CD14-positive monocyte (primary cell): ENCODE measurements at regions not wholly inside any gene's neighbourhood (a gene's known extent, or its start where the extent isn't known, plus 50 kb on each side); places are given as distances from the start of the nearest gene placed in this dataset.

Source experiments
- DNase-seq, 3 donors: peaks; one replicate each; pipeline ENCODE4 v3.0.0-alpha.2; 2011 to 2022
- H2AFZ ChIP-seq: 2 replicates; pipeline ENCODE4 v1.6.0; 2012; ENCODE audit warnings: mild to moderate bottlenecking, low read depth, low read length, inconsistent platforms; ENCODE audit not compliant: insufficient read depth, poor library complexity, severe bottlenecking
- H3K27ac ChIP-seq, 2 donors: 1 replicate in 1 of 2; 2 replicates in 1 of 2; pipeline ENCODE4 v1.5.1; 2012 to 2013; ENCODE audit warnings: low read length in 2 of 2, control low read depth in 1 of 2, inconsistent platforms in 1 of 2, low read depth in 1 of 2, mild to moderate bottlenecking in 1 of 2
- H3K27me3 ChIP-seq, 2 donors: one replicate each; pipeline versions ENCODE4 v1.6.0 to v1.6.1; 2011 to 2013; ENCODE audit warnings: low read length in 2 of 2; ENCODE audit not compliant: control insufficient read depth in 2 of 2, insufficient read depth in 2 of 2
- H3K36me3 ChIP-seq, 2 donors: replicated peaks in 1 of 2; 1 replicate in 1 of 2; 2 replicates in 1 of 2; pipeline versions ENCODE4 v1.5.1 to v1.6.1; 2012 to 2013; ENCODE audit warnings: low read length in 2 of 2, control low read depth in 1 of 2, inconsistent platforms in 1 of 2, mild to moderate bottlenecking in 1 of 2; ENCODE audit not compliant: insufficient read depth in 2 of 2, control insufficient read depth in 1 of 2
- H3K4me1 ChIP-seq, 2 donors: 1 replicate in 1 of 2; 2 replicates in 1 of 2; pipeline versions ENCODE4 v1.5.1 to v1.6.1; 2012 to 2013; ENCODE audit warnings: low read length in 2 of 2, control low read depth in 1 of 2, inconsistent platforms in 1 of 2, mild to moderate bottlenecking in 1 of 2, moderate library complexity in 1 of 2; ENCODE audit not compliant: insufficient read depth in 2 of 2, control insufficient read depth in 1 of 2
- H3K4me2 ChIP-seq: replicated peaks from 2 replicates; pipeline ENCODE3; 2012; ENCODE audit warnings: low read length, moderate library complexity, mild to moderate bottlenecking; ENCODE audit not compliant: poor library complexity, severe bottlenecking; ENCODE audit errors: extremely low read depth
- H3K4me3 ChIP-seq, 3 experiments: fragments of 200-600 bp in 1 of 3; sonication (generic) in 1 of 3; replicated peaks in 1 of 3; 1 replicate in 2 of 3; 2 replicates in 1 of 3; pipeline ENCODE4 v1.5.1; 2011 to 2013; ENCODE audit warnings: low read length in 3 of 3, mild to moderate bottlenecking in 3 of 3, control low read depth in 2 of 3, low read depth in 2 of 3, inconsistent platforms in 1 of 3, moderate library complexity in 1 of 3
- H3K79me2 ChIP-seq: 2 replicates; pipeline ENCODE4 v1.6.0; 2012; ENCODE audit warnings: mild to moderate bottlenecking, control low read depth, inconsistent platforms, low read length, moderate library complexity; ENCODE audit not compliant: insufficient read depth
- H3K9ac ChIP-seq: 2 replicates; pipeline ENCODE4 v1.6.0; 2017; ENCODE audit warnings: low read length, mild to moderate bottlenecking; ENCODE audit not compliant: insufficient read depth, poor library complexity, severe bottlenecking
- H3K9me3 ChIP-seq, 2 donors: replicated peaks in 1 of 2; 1 replicate in 1 of 2; 2 replicates in 1 of 2; pipeline versions ENCODE4 v1.5.1 to v1.6.1; 2012 to 2013; ENCODE audit warnings: low read length in 2 of 2, control low read depth in 1 of 2; ENCODE audit not compliant: control insufficient read depth in 1 of 2, insufficient read depth in 1 of 2
- H4K20me1 ChIP-seq: 2 replicates; pipeline ENCODE4 v1.6.0; 2012; ENCODE audit warnings: mild to moderate bottlenecking, low read length, control low read depth, moderate library complexity; ENCODE audit not compliant: insufficient read depth
- H3K27ac Mint-ChIP-seq, 7 donors: one replicate each; pipeline ENCODE4 v1.8.0; 2020; ENCODE audit warnings: mild to moderate bottlenecking in 7 of 7, mixed read lengths in 7 of 7, moderate library complexity in 6 of 7, inconsistent platforms in 2 of 7
- H3K27me3 Mint-ChIP-seq, 3 donors: one replicate each; pipeline ENCODE4 v1.8.0; 2021 to 2022; ENCODE audit warnings: low read depth in 3 of 3, mild to moderate bottlenecking in 3 of 3, mixed read lengths in 3 of 3, moderate library complexity in 3 of 3, inconsistent platforms in 1 of 3
- H3K36me3 Mint-ChIP-seq, 2 donors: one replicate each; pipeline ENCODE4 v1.8.0; 2020; ENCODE audit warnings: mixed read lengths in 2 of 2, inconsistent platforms in 1 of 2, mild to moderate bottlenecking in 1 of 2
- H3K4me1 Mint-ChIP-seq: one replicate; pipeline ENCODE4 v1.8.0; 2020; ENCODE audit warnings: mild to moderate bottlenecking, mixed read lengths
- H3K4me3 Mint-ChIP-seq, 2 donors: one replicate each; pipeline ENCODE4 v1.8.0; 2020; ENCODE audit warnings: mild to moderate bottlenecking in 2 of 2, mixed read lengths in 2 of 2, moderate library complexity in 1 of 2
- H3K9me3 Mint-ChIP-seq, 7 donors: one replicate each; pipeline ENCODE4 v1.8.0; 2020 to 2022; ENCODE audit warnings: mixed read lengths in 7 of 7, mild to moderate bottlenecking in 6 of 7, moderate library complexity in 6 of 7, inconsistent platforms in 2 of 7
- WGBS: methylation state at CpG from one replicate; pipeline ENCODE4 v1.1.5; 2013; ENCODE audit warnings: missing lambda C conversion rate; ENCODE audit not compliant: insufficient coverage; 5-methylcytosine and 5-hydroxymethylcytosine counted together
- intact Hi-C, 2 donors: fragments of 100-400 bp; cut with micrococcal nuclease; formaldehyde crosslinking; loops; one replicate each; pipeline versions ENCODE4 v1.15.0 to v1.15.1; 2023
- TF ChIP-seq, protein P1 (sequence below): fragments of 200-600 bp; IDR thresholded peaks from one replicate; pipeline ENCODE4 v1.8.0; 2022; ENCODE audit warnings: antibody characterized with exemption, mild to moderate bottlenecking

DNA sequence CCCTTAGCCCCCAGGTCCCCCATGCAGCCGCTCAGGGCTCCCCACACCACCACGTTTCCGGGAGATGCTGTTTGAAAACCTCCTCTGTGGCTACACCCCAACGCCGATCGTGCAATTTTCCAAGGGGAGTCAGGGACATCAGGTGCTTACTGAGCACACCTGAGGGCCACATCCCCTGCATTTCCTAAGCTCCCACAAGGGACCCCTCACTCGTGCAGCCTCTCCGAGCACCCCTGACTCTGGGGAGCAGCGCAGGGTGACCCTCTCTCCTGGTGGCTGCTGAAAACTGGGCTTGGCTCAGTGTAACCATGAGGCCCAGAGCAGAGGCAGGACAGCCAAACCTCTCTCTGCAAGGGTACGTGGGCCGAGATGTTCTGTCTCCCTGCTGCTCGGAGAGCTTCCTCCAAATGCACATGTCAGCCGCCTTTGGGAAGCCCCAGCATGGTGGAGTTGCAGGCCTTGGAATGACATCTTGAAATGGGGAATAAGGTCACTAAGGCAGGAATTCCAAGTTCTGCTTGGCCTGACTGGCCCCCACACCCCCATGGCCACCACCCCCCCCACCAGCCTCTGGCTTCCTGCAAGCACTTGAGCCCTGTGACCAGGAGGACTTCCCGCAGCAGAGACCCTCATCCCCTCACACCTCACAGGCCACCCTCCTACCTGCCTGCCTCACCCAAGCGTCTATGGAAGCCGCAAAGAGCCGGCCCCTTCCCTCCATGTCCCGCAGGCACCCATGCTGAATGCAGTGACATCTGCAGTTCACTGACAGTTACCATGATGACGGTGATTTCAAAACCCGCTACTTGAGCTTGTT, 257.4 kb downstream of the BRD1 start:
- H3K9ac ChIP-seq, result no peak overlapping the region
- peaks cover 0 to 1% (median under 1%) of the 10 kb centered on the region in 3 donors for H3K27me3 Mint-ChIP-seq
- H3K9me3 Mint-ChIP-seq, result peaks cover 0 to 3% (median 0%) of the 10 kb centered on the region in 7 donors
- H3K4me1 ChIP-seq, result peaks cover 12 to 13% of the 10 kb centered on the region in 2 donors
- no peak overlapping the region for H3K4me3 Mint-ChIP-seq
- no peak overlapping the region for H3K27ac ChIP-seq
- peaks cover 15% of the 10 kb centered on the region for H3K4me1 Mint-ChIP-seq
- WGBS, result 95% methylated on average over 19 of the region's 20 CpGs
- peaks cover 18% of the 10 kb centered on the region for H4K20me1 ChIP-seq
- no peak overlapping the region for H3K27ac Mint-ChIP-seq
- no peaks in the 10 kb centered on the region for H3K36me3 ChIP-seq
- no peaks in the 10 kb centered on the region for H3K27me3 ChIP-seq
- H3K79me2 ChIP-seq, result no peaks in the 10 kb centered on the region
- no peak overlapping the region for H3K4me2 ChIP-seq
- H2AFZ ChIP-seq, result no peak overlapping the region
- no peaks in the 10 kb centered on the region for H3K9me3 ChIP-seq
- H3K36me3 Mint-ChIP-seq, result peaks cover 17 to 18% of the 10 kb centered on the region in 2 donors
- TF ChIP-seq, protein P1, sequence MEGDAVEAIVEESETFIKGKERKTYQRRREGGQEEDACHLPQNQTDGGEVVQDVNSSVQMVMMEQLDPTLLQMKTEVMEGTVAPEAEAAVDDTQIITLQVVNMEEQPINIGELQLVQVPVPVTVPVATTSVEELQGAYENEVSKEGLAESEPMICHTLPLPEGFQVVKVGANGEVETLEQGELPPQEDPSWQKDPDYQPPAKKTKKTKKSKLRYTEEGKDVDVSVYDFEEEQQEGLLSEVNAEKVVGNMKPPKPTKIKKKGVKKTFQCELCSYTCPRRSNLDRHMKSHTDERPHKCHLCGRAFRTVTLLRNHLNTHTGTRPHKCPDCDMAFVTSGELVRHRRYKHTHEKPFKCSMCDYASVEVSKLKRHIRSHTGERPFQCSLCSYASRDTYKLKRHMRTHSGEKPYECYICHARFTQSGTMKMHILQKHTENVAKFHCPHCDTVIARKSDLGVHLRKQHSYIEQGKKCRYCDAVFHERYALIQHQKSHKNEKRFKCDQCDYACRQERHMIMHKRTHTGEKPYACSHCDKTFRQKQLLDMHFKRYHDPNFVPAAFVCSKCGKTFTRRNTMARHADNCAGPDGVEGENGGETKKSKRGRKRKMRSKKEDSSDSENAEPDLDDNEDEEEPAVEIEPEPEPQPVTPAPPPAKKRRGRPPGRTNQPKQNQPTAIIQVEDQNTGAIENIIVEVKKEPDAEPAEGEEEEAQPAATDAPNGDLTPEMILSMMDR, result no peak
- no peak overlapping the region for H3K4me3 ChIP-seq
- intact Hi-C loops, result no loop called here
- DNase-seq, result no peak

DNA sequence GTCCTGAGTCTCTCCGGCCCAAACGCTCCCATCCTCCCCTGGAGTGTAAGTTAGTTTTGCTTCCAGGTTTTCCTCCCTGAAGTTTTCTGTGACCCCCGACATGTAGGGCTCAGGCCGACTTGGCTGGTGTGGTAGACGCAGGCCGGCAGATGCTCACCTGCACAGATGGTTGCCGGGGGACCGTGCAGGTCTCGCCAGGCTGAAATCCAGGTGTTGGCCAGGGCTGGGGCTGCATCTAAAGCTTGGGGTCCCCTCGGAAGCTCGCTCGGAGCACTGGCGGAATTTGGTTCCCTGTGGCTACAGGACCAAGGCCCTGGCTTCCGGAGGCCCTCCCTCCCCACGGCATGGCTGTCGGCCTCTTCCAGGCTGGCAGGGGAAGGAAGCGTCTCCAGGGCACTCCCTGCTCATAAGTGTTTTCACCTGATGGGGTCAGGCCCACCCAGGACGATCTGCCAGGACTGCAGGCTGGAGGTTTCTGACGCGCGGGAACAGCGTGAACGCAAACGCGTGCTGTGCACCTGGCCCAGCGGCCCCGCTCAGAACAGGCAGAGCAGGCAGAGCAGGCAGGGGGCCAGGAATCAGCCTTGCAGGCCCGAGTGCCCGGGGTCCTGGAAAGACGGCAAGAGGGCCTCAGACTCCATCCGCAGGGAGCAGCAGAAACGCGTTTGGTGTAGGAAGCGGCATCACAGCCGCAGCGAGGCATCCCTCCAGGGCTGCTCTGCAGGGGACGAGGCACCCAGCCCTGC, 258.2 kb downstream of the BRD1 start:
- DNase-seq, result no peak
- no peak overlapping the region for H3K4me3 Mint-ChIP-seq

More for the DNA sequence above, 258.2 kb downstream of the BRD1 start:
- Mint-ChIP-seq H3K27me3 (peaks cover 0 to 3% (median 1%) of the 10 kb centered on the region in 3 donors), H3K4me1 (peaks cover 7% of the 10 kb centered on the region), H3K36me3 (peaks cover 14 to 21% of the 10 kb centered on the region in 2 donors), H3K27ac (no peak overlapping the region), H3K9me3 (peaks cover 0 to 5% (median 0%) of the 10 kb centered on the region in 7 donors)
- H4K20me1 ChIP-seq, result peaks cover 11% of the 10 kb centered on the region
- H3K79me2 ChIP-seq, result no peaks in the 10 kb centered on the region
- intact Hi-C loops, result no loop called here
- TF ChIP-seq, protein P1, result no peak
- peaks cover 0 to under 1% of the 10 kb centered on the region in 2 donors for H3K9me3 ChIP-seq
- H2AFZ ChIP-seq, result no peak overlapping the region
- no peak overlapping the region for H3K27ac ChIP-seq
- no peak overlapping the region for H3K4me3 ChIP-seq
- 87% methylated on average over 35 of the region's 37 CpGs for WGBS
- H3K36me3 ChIP-seq, result no peaks in the 10 kb centered on the region
- H3K27me3 ChIP-seq, result no peaks in the 10 kb centered on the region
- H3K4me1 ChIP-seq, result peaks cover 5% of the 10 kb centered on the region in 2 donors
- no peak overlapping the region for H3K4me2 ChIP-seq
- no peak overlapping the region for H3K9ac ChIP-seq
